ENCODE measurements at regions not wholly inside any gene's neighbourhood (a gene's known extent, or its start where the extent isn't known, plus 50 kb on each side); places are given as distances from the start of the nearest gene placed in this dataset.

DNA sequence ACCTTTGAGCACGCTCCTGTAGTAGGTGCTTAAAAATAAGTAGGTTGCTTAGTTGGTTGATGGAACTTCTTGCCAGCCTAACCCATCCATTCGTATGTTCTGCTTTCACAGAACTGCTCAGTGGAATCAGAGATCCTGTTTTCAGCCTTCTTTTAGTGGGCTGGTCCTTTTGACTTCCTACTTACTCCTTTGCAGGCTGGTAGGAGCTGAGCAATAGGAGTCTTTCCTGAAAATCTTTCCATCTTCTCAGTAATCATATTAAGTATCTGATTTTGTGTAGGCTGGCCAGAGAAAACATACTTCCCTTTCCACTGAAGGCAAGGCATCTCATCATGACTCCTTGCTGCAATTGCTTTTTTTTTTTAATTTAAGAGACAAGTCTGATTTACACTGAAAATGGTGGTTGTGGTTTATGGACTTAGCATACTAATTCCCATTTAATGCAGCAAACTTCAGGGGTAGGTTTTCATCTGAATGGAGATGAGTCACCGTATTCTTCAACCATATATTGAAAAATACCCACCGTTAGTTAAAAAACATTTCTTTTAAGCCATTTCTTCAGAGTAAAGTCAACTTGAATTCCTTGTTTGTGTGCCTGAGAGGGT, 208.0 kb downstream of the ZNF365 start:
- Histone ChIP-seq H3K9me3 (no peaks in the 10 kb centered on the region), H3K4me1 (peaks cover 0 to 24% (median 6%) of the 10 kb centered on the region in 4 donors), H3K27me3 (no peaks in the 10 kb centered on the region), H3K4me3 (no peak overlapping the region), H3K27ac (peak overlapping the region in 1 of 2 donors; percentile 5), H3K36me3 (no peaks in the 10 kb centered on the region)
- intact Hi-C loops (cut with DNase I; ENCODE audit: low total_unique reads) = no loop called here
- DNase-seq = no peak
- TF ChIP-seq, protein P1, sequence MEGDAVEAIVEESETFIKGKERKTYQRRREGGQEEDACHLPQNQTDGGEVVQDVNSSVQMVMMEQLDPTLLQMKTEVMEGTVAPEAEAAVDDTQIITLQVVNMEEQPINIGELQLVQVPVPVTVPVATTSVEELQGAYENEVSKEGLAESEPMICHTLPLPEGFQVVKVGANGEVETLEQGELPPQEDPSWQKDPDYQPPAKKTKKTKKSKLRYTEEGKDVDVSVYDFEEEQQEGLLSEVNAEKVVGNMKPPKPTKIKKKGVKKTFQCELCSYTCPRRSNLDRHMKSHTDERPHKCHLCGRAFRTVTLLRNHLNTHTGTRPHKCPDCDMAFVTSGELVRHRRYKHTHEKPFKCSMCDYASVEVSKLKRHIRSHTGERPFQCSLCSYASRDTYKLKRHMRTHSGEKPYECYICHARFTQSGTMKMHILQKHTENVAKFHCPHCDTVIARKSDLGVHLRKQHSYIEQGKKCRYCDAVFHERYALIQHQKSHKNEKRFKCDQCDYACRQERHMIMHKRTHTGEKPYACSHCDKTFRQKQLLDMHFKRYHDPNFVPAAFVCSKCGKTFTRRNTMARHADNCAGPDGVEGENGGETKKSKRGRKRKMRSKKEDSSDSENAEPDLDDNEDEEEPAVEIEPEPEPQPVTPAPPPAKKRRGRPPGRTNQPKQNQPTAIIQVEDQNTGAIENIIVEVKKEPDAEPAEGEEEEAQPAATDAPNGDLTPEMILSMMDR (IDR thresholded peaks at IDR 0.05) = no peak

DNA sequence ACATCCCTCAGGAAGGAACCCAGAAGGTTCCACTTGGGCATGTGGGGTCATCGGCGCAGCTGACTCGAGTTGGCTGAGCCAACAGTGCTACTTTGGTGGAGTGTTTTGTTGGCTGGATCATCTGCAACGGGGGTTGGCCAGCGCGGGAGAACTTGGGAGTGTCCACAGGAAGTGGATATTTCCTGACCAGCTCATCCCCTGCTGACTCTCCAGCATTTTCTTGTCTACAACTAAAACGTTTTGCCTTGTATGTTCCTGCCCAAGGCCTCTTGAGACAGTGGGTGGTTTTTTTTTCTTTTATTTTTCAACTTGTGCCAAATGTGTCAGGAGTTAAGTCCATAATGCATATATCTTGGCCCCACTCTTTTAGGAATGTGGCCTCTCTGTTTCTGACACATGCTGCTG, 208.6 kb downstream of the ZNF365 start:
- Histone ChIP-seq H3K36me3 (no peaks in the 10 kb centered on the region), H3K27me3 (no peaks in the 10 kb centered on the region), H3K4me1 (peaks cover 0 to 19% (median 6%) of the 10 kb centered on the region in 4 donors), H3K9me3 (no peaks in the 10 kb centered on the region), H3K4me3 (no peak overlapping the region), H3K27ac (peak overlapping the region; percentile 22 to 42)
- DNase-seq = peak; percentile 87 to 89
- TF ChIP-seq, protein P1 (IDR thresholded peaks at IDR 0.05) = no peak
- intact Hi-C loops (cut with DNase I; ENCODE audit: low total_unique reads) = no loop called here

DNA sequence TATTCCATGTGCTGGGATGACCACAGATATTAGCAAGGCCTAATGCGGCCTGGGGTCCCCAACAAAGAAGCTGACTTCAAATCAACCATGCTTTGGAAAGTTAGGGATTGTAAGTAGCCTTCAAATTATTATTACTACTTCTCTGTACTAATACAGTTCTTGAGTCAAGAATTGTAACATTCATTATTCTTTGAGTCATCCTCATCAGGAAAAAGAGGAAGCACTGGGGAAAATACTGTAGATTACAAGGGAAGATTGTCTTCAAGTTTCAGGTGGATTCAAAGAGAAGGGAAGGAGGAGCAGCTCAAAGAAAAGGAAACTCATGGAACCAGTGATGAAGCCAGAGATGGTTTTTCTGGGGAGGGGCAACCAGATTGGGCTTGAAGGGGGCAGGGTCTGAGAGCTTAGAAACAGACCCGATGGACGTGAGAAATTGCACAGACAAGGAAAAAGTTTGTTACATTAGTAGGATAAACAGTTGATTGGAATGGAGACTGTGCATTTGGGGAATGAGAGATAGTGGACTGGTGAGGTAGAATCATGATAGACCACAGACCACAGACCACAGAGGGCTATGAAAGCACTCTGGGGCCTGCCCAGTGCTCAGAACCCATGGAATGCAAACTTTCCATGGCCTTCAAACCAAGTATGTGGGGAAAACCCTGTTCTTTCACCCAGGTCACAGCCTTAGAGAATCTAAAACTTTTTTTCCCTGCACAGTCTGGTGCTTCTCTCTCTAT, 209.9 kb downstream of the ZNF365 start:
- TF ChIP-seq, protein P1 (IDR thresholded peaks at IDR 0.05) = no peak

DNA sequence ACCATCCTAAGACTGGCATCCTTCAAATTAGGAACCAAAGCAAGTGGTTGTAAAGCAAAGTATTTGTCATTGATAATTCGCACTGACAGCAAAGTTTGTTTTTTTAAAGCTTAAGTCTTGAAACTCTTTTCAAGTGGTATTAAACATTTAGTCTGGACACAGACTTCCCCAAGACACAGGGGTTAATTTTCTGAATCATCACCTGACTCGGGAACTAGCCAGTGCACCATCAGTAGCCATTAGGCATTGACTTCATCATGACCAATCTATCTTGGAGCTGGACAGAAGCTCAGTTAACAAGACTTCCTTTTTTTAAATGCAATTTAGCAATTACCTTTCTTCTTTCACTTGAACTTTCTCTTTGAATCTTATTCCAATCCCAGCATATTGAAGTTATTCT, 210.6 kb downstream of the ZNF365 start:
- H3K4me3 ChIP-seq = no peak overlapping the region
- no peak for DNase-seq
- TF ChIP-seq, protein P1 (IDR thresholded peaks at IDR 0.05) = no peak
- no peaks in the 10 kb centered on the region for H3K36me3 ChIP-seq
- H3K27ac ChIP-seq = no peak overlapping the region
- peaks cover 0 to 18% (median 6%) of the 10 kb centered on the region in 4 donors for H3K4me1 ChIP-seq
- intact Hi-C loops (cut with DNase I; ENCODE audit: low total_unique reads) = no loop called here
- H3K27me3 ChIP-seq = no peaks in the 10 kb centered on the region
- no peaks in the 10 kb centered on the region for H3K9me3 ChIP-seq

More for the DNA sequence above, 209.9 kb downstream of the ZNF365 start:
- no peak overlapping the region for H3K4me3 ChIP-seq
- peaks cover 0 to 18% (median 6%) of the 10 kb centered on the region in 4 donors for H3K4me1 ChIP-seq
- no peak for DNase-seq
- no peak overlapping the region for H3K27ac ChIP-seq
- intact Hi-C loops (cut with DNase I; ENCODE audit: low total_unique reads) = no loop called here
- no peaks in the 10 kb centered on the region for H3K9me3 ChIP-seq
- no peaks in the 10 kb centered on the region for H3K27me3 ChIP-seq
- H3K36me3 ChIP-seq = no peaks in the 10 kb centered on the region

DNA sequence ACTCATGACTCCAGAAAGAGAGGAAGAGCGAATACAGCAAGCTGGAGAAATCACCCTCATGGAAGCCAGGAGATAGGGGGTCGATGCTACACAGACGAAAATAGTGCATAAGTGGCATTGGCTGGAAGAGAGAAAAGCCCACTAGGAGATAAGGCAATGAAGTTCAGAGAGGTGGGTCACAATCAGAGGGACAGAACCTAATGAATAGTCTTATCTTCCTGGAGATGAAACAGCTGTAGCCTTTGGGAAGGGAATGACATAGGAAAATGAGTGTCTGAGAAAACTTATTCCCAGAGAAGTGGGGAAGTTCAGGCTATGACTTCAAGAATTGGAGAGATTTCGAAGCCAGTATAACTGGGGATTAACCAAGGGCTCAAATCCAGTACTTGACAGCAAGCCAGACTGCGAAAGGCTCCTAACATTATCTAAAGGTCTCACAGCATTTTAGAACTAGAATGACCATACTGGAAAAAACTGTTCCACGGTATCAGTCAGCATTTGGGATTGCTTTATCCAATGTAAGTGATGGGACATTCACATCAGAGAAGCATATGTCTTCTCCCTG, 211.1 kb downstream of the ZNF365 start:
- H3K27me3 ChIP-seq = no peaks in the 10 kb centered on the region
- no peak for DNase-seq
- H3K27ac ChIP-seq = no peak overlapping the region
- TF ChIP-seq, protein P1 (IDR thresholded peaks at IDR 0.05) = no peak
- no peaks in the 10 kb centered on the region for H3K9me3 ChIP-seq
- H3K4me3 ChIP-seq = no peak overlapping the region
- H3K36me3 ChIP-seq = no peaks in the 10 kb centered on the region
- intact Hi-C loops (cut with DNase I; ENCODE audit: low total_unique reads) = no loop called here
- H3K4me1 ChIP-seq = peaks cover 0 to 18% (median 6%) of the 10 kb centered on the region in 4 donors

Measured in tibial artery (tissue), 4 donors.